Inflammatory macrophage (primary cell): ENCODE measurements at regions not wholly inside any gene's neighbourhood (a gene's known extent, or its start where the extent isn't known, plus 50 kb on each side); places are given as distances from the start of the nearest gene placed in this dataset.

Experiments
- DNase-seq, 2 donors: peaks; one replicate each; pipeline ENCODE4 v3.0.0-alpha.2; 2020 to 2022

GRCh38 chr4:127134490-127134889, 498.3 kb upstream of the INTU start:
- no peak for DNase-seq

GRCh38 chr4:127138586-127138985, 494.2 kb upstream of the INTU start:
- no peak for DNase-seq

GRCh38 chr4:127139788-127140286, 492.9 kb upstream of the INTU start:
- no peak for DNase-seq

GRCh38 chr4:127140306-127140705, 492.5 kb upstream of the INTU start:
- no peak for DNase-seq

- no peak for DNase-seq
Observed at GRCh38 chr4:127141856-127142255, 490.9 kb upstream of the INTU start.

GRCh38 chr4:127143460-127144195, 489.1 kb upstream of the INTU start:
- DNase-seq: no peak

GRCh38 chr4:127145006-127145540, 487.7 kb upstream of the INTU start:
- DNase-seq: no peak

GRCh38 chr4:127148165-127148564, 484.6 kb upstream of the INTU start:
- DNase-seq: no peak

GRCh38 chr4:127149086-127149485, 483.7 kb upstream of the INTU start:
- DNase-seq: no peak

GRCh38 chr4:127151941-127152340, 480.8 kb upstream of the INTU start:
- no peak for DNase-seq

GRCh38 chr4:127155116-127155515, 477.6 kb upstream of the INTU start:
- no peak for DNase-seq

GRCh38 chr4:127155555-127155954, 477.2 kb upstream of the INTU start:
- no peak for DNase-seq

- DNase-seq: peak; percentile 73 to 80
Observed at GRCh38 chr4:127162741-127163140, 470.0 kb upstream of the INTU start.

GRCh38 chr4:127165971-127166370, 466.8 kb upstream of the INTU start:
- DNase-seq: no peak

- DNase-seq: no peak
Observed at GRCh38 chr4:127174201-127174600, 458.6 kb upstream of the INTU start.

GRCh38 chr4:127174616-127175015, 458.1 kb upstream of the INTU start:
- no peak for DNase-seq

- no peak for DNase-seq
Observed at GRCh38 chr4:127179256-127180087, 453.3 kb upstream of the INTU start.

- no peak for DNase-seq
Observed at GRCh38 chr4:127181001-127181400, 451.8 kb upstream of the INTU start.

GRCh38 chr4:127182687-127183086, 450.1 kb upstream of the INTU start:
- no peak for DNase-seq

GRCh38 chr4:127188847-127189246, 443.9 kb upstream of the INTU start:
- DNase-seq: no peak

GRCh38 chr4:127194281-127194680, 438.5 kb upstream of the INTU start:
- no peak for DNase-seq

GRCh38 chr4:127196655-127197352, 436.0 kb upstream of the INTU start:
- no peak for DNase-seq
